ENCODE measurements at regions not wholly inside any gene's neighbourhood (a gene's known extent, or its start where the extent isn't known, plus 50 kb on each side); places are given as distances from the start of the nearest gene placed in this dataset.

DNA sequence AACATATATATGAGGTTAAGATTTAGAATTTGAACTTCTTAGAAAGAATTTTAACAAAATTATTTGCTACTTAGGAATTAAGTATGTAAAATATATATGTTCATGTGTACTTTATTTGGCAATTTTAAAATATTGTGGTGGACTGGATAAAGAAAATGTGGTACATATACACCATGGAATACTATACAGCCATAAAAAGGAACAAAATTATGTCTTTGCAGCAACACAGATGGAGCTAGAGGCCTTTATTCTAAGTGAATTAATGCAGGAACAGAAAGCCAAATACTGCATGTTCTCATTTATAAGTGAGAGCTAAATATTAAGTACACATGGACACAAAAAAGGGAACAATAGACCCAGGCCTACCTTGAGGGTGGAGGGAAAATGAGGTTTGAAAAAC lies 72.2 kb upstream of the FMN2 start:
- TF ChIP-seq EZH2 (IDR thresholded peaks at IDR 0.05; ENCODE audit: low read length, missing control alignments), result no peak
- TF ChIP-seq, protein P1, sequence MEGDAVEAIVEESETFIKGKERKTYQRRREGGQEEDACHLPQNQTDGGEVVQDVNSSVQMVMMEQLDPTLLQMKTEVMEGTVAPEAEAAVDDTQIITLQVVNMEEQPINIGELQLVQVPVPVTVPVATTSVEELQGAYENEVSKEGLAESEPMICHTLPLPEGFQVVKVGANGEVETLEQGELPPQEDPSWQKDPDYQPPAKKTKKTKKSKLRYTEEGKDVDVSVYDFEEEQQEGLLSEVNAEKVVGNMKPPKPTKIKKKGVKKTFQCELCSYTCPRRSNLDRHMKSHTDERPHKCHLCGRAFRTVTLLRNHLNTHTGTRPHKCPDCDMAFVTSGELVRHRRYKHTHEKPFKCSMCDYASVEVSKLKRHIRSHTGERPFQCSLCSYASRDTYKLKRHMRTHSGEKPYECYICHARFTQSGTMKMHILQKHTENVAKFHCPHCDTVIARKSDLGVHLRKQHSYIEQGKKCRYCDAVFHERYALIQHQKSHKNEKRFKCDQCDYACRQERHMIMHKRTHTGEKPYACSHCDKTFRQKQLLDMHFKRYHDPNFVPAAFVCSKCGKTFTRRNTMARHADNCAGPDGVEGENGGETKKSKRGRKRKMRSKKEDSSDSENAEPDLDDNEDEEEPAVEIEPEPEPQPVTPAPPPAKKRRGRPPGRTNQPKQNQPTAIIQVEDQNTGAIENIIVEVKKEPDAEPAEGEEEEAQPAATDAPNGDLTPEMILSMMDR (conservative IDR thresholded peaks at IDR 0.05 in 1 of 2, IDR thresholded peaks at IDR 0.05 in 1 of 2; ENCODE audit: low read depth in 1 of 2, low read length in 2 of 2), result no peak
